ENCODE measurements at regions not wholly inside any gene's neighbourhood (a gene's known extent, or its start where the extent isn't known, plus 50 kb on each side); places are given as distances from the start of the nearest gene placed in this dataset.

- CTCF ChIA-PET: no interaction called here
- H3K27me3 Mint-ChIP-seq (ENCODE audit: low read depth): no peaks in the 10 kb centered on the region
- no peaks in the 10 kb centered on the region for H3K4me1 Mint-ChIP-seq (ENCODE audit: low read depth)
- no peaks in the 10 kb centered on the region for H3K36me3 Mint-ChIP-seq (ENCODE audit: low read depth)
- H3K27ac Mint-ChIP-seq: no peak overlapping the region
- H3K4me3 Mint-ChIP-seq: no peak overlapping the region
- intact Hi-C loops (cut with micrococcal nuclease): no loop called here
- DNase-seq: no peak
- H3K9me3 Mint-ChIP-seq: peaks cover 6% of the 10 kb centered on the region
Measured at GRCh38 chr12:60290532-60290931, 694.7 kb downstream of the SLC16A7 start.

DNA sequence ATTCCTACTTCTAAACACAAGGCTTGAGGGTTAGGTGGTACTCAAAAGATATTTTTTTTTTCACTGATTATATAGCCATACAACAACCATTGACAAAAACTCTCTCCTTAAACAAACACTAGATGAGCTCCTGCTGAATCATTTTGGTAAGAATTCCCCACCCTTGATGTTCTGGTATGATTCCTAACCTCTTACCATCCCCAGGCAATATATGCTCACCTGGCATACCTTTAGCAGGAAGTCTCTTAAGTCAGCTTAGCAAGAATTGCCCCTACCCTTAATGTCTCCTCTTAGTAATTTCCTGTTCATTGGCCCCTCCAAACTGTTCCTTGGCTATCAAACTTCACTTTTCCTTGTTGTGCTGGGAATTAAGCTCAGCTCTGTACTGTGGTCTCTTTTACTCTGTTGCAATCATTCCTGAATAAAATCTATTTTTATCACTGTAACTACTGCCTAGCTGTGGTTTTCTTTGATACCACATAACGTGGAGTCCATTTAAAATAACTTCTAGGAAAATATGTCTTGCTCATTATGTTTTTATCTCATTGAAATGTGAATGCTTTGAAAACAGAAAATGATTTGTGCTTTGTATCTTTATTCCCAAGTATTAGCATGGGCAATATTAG, 712.6 kb downstream of the SLC16A7 start:
- no peak overlapping the region for H3K27ac Mint-ChIP-seq
- H3K4me1 Mint-ChIP-seq (ENCODE audit: low read depth): no peaks in the 10 kb centered on the region
- intact Hi-C loops (cut with micrococcal nuclease): no loop called here
- no peak for DNase-seq
- CTCF ChIA-PET: no interaction called here
- no peaks in the 10 kb centered on the region for H3K27me3 Mint-ChIP-seq (ENCODE audit: low read depth)
- no peaks in the 10 kb centered on the region for H3K36me3 Mint-ChIP-seq (ENCODE audit: low read depth)
- peaks cover 2% of the 10 kb centered on the region for H3K9me3 Mint-ChIP-seq
- H3K4me3 Mint-ChIP-seq: no peak overlapping the region

- no peaks in the 10 kb centered on the region for H3K27me3 Mint-ChIP-seq (ENCODE audit: low read depth)
- intact Hi-C loops (cut with micrococcal nuclease): no loop called here
- peaks cover 2% of the 10 kb centered on the region for H3K9me3 Mint-ChIP-seq
- H3K4me3 Mint-ChIP-seq: no peak overlapping the region
- CTCF ChIA-PET: no interaction called here
- no peak overlapping the region for H3K27ac Mint-ChIP-seq
- H3K4me1 Mint-ChIP-seq (ENCODE audit: low read depth): no peaks in the 10 kb centered on the region
- H3K36me3 Mint-ChIP-seq (ENCODE audit: low read depth): no peaks in the 10 kb centered on the region
- DNase-seq: no peak
Measured at GRCh38 chr12:60311940-60312339, 716.1 kb downstream of the SLC16A7 start.

- CTCF ChIA-PET: no interaction called here
- Mint-ChIP-seq H3K27me3 (ENCODE audit: low read depth) (no peaks in the 10 kb centered on the region), H3K9me3 (peaks cover 3% of the 10 kb centered on the region), H3K27ac (no peak overlapping the region), H3K4me1 (ENCODE audit: low read depth) (no peaks in the 10 kb centered on the region), H3K4me3 (no peak overlapping the region), H3K36me3 (ENCODE audit: low read depth) (no peaks in the 10 kb centered on the region)
- no peak for DNase-seq
- intact Hi-C loops (cut with micrococcal nuclease): no loop called here
Measured at GRCh38 chr12:60317361-60317760, 721.5 kb downstream of the SLC16A7 start.

- Mint-ChIP-seq H3K27ac (no peak overlapping the region), H3K4me1 (ENCODE audit: low read depth) (no peaks in the 10 kb centered on the region), H3K4me3 (no peak overlapping the region), H3K9me3 (peaks cover 1% of the 10 kb centered on the region), H3K36me3 (ENCODE audit: low read depth) (no peaks in the 10 kb centered on the region), H3K27me3 (ENCODE audit: low read depth) (no peaks in the 10 kb centered on the region)
- intact Hi-C loops (cut with micrococcal nuclease): no loop called here
- no peak for DNase-seq
- CTCF ChIA-PET: no interaction called here
Measured at GRCh38 chr12:60324746-60325145, 728.9 kb downstream of the SLC16A7 start.

DNA sequence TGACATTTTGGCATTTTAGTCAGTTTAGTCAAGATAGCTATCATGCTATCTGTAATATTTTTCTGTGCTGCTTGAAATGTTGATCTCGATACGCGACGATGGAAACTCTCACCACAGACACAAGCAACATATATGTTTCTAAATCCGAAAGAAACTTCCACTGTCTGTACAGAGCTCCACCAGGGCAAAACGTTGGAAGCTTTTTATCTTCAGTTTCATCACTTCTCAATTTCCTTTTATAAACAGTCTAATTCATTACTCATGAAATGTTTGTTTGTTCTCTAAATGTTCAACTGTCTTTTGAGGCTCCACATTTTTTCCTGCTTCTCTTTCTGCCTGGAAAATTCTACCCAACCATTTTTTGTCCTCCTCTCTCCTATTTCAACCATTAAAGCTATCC, 737.6 kb downstream of the SLC16A7 start:
- H3K9me3 Mint-ChIP-seq: peaks cover 2% of the 10 kb centered on the region
- DNase-seq: no peak
- H3K4me3 Mint-ChIP-seq: no peak overlapping the region
- H3K27ac Mint-ChIP-seq: no peak overlapping the region
- CTCF ChIA-PET: no interaction called here
- H3K4me1 Mint-ChIP-seq (ENCODE audit: low read depth): no peaks in the 10 kb centered on the region
- no peaks in the 10 kb centered on the region for H3K27me3 Mint-ChIP-seq (ENCODE audit: low read depth)
- no peaks in the 10 kb centered on the region for H3K36me3 Mint-ChIP-seq (ENCODE audit: low read depth)
- intact Hi-C loops (cut with micrococcal nuclease): no loop called here

GRCh38 chr12:60335745-60336144, 739.9 kb downstream of the SLC16A7 start:
- no peaks in the 10 kb centered on the region for H3K27me3 Mint-ChIP-seq (ENCODE audit: low read depth)

GRCh38 chr12:60337839-60338549, 742.2 kb downstream of the SLC16A7 start:
- H3K27me3 Mint-ChIP-seq (ENCODE audit: low read depth): no peaks in the 10 kb centered on the region
- intact Hi-C loops (cut with micrococcal nuclease): no loop called here
- H3K4me1 Mint-ChIP-seq (ENCODE audit: low read depth): no peaks in the 10 kb centered on the region
- CTCF ChIA-PET: no interaction called here
- H3K27ac Mint-ChIP-seq: no peak overlapping the region
- H3K36me3 Mint-ChIP-seq (ENCODE audit: low read depth): no peaks in the 10 kb centered on the region
- H3K4me3 Mint-ChIP-seq: no peak overlapping the region
- H3K9me3 Mint-ChIP-seq: peaks cover 2% of the 10 kb centered on the region
- no peak for DNase-seq

More at GRCh38 chr12:60335745-60336144, 739.9 kb downstream of the SLC16A7 start:
- H3K4me1 Mint-ChIP-seq (ENCODE audit: low read depth): no peaks in the 10 kb centered on the region
- CTCF ChIA-PET: no interaction called here
- no peak overlapping the region for H3K4me3 Mint-ChIP-seq
- H3K9me3 Mint-ChIP-seq: peaks cover 2% of the 10 kb centered on the region
- no peaks in the 10 kb centered on the region for H3K36me3 Mint-ChIP-seq (ENCODE audit: low read depth)
- DNase-seq: no peak
- no peak overlapping the region for H3K27ac Mint-ChIP-seq
- intact Hi-C loops (cut with micrococcal nuclease): no loop called here

DNA sequence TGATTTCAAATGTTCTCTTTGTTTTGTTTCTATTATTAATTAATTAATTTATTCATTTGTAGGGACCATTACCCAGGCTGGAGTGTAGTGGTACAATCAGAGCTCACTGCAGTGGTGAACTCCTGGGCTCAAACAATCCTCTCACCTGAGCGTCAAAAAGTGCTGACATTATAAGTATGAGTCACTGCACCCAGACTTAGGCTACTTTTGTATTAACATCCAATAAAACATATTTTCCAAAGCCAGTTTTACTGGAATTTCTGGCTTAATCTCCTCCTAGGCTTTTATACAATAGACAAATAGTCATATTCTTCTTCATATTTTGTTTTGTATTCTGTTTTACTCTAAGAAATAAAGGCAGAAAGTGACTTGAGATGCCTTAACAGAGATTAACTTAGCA, 749.6 kb downstream of the SLC16A7 start:
- Mint-ChIP-seq H3K4me1 (ENCODE audit: low read depth) (no peaks in the 10 kb centered on the region), H3K4me3 (no peak overlapping the region), H3K27me3 (ENCODE audit: low read depth) (no peaks in the 10 kb centered on the region), H3K9me3 (no peaks in the 10 kb centered on the region), H3K36me3 (ENCODE audit: low read depth) (no peaks in the 10 kb centered on the region), H3K27ac (no peak overlapping the region)
- no peak for DNase-seq
- CTCF ChIA-PET: no interaction called here
- intact Hi-C loops (cut with micrococcal nuclease): no loop called here

- CTCF ChIA-PET: no interaction called here
- H3K4me3 Mint-ChIP-seq: no peak overlapping the region
- no peaks in the 10 kb centered on the region for H3K4me1 Mint-ChIP-seq (ENCODE audit: low read depth)
- H3K27ac Mint-ChIP-seq: no peak overlapping the region
- H3K27me3 Mint-ChIP-seq (ENCODE audit: low read depth): no peaks in the 10 kb centered on the region
- no peaks in the 10 kb centered on the region for H3K9me3 Mint-ChIP-seq
- intact Hi-C loops (cut with micrococcal nuclease): no loop called here
- H3K36me3 Mint-ChIP-seq (ENCODE audit: low read depth): no peaks in the 10 kb centered on the region
- no peak for DNase-seq
Measured at GRCh38 chr12:60349232-60349978, 753.6 kb downstream of the SLC16A7 start.

- no peak overlapping the region for H3K27ac Mint-ChIP-seq
- peaks cover 6% of the 10 kb centered on the region for H3K9me3 Mint-ChIP-seq
- no peak for DNase-seq
Measured at GRCh38 chr12:60387356-60387755, 791.5 kb downstream of the SLC16A7 start.

GRCh38 chr12:60391051-60391450, 795.2 kb downstream of the SLC16A7 start:
- no peak overlapping the region for H3K27ac Mint-ChIP-seq
- H3K9me3 Mint-ChIP-seq: peaks cover 2% of the 10 kb centered on the region
- intact Hi-C loops (cut with micrococcal nuclease): no loop called here
- CTCF ChIA-PET: no interaction called here
- no peaks in the 10 kb centered on the region for H3K4me1 Mint-ChIP-seq (ENCODE audit: low read depth)
- H3K36me3 Mint-ChIP-seq (ENCODE audit: low read depth): no peaks in the 10 kb centered on the region
- DNase-seq: no peak
- no peak overlapping the region for H3K4me3 Mint-ChIP-seq
- H3K27me3 Mint-ChIP-seq (ENCODE audit: low read depth): no peaks in the 10 kb centered on the region

More at GRCh38 chr12:60387356-60387755, 791.5 kb downstream of the SLC16A7 start:
- Mint-ChIP-seq H3K4me1 (ENCODE audit: low read depth) (no peaks in the 10 kb centered on the region), H3K36me3 (ENCODE audit: low read depth) (no peaks in the 10 kb centered on the region), H3K4me3 (no peak overlapping the region), H3K27me3 (ENCODE audit: low read depth) (no peaks in the 10 kb centered on the region)
- intact Hi-C loops (cut with micrococcal nuclease): no loop called here
- CTCF ChIA-PET: no interaction called here

DNA sequence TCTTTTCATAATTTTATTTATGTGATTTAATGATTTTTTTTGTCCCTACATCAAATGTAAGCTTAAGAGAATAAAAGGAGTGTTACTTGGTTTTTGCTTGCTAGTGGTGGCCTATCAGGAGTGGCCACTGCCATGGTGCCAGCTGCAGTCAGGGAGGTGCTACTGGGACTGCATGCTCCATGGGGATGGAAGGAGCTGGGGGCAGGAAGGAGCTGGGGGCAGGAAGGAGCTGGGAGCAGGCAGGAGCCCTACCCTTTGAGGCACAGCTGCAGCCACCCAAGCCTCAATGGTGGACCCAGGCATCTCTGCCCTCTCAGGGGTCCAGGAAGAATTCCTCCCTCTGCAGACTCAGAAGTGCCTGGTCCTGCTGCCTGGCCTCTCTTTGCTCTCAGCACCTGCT, 796.0 kb downstream of the SLC16A7 start:
- CTCF ChIA-PET: no interaction called here
- intact Hi-C loops (cut with micrococcal nuclease): no loop called here
- Mint-ChIP-seq H3K36me3 (ENCODE audit: low read depth) (no peaks in the 10 kb centered on the region), H3K4me3 (no peak overlapping the region), H3K27me3 (ENCODE audit: low read depth) (no peaks in the 10 kb centered on the region), H3K27ac (no peak overlapping the region), H3K9me3 (peaks cover 2% of the 10 kb centered on the region), H3K4me1 (ENCODE audit: low read depth) (no peaks in the 10 kb centered on the region)
- DNase-seq: no peak
